ENCODE measurements at regions not wholly inside any gene's neighbourhood (a gene's known extent, or its start where the extent isn't known, plus 50 kb on each side); places are given as distances from the start of the nearest gene placed in this dataset.

GRCh38 chr1:215023155-215023832 is 59.2 kb upstream of the KCNK2 start:
- TF ChIP-seq, protein P1, sequence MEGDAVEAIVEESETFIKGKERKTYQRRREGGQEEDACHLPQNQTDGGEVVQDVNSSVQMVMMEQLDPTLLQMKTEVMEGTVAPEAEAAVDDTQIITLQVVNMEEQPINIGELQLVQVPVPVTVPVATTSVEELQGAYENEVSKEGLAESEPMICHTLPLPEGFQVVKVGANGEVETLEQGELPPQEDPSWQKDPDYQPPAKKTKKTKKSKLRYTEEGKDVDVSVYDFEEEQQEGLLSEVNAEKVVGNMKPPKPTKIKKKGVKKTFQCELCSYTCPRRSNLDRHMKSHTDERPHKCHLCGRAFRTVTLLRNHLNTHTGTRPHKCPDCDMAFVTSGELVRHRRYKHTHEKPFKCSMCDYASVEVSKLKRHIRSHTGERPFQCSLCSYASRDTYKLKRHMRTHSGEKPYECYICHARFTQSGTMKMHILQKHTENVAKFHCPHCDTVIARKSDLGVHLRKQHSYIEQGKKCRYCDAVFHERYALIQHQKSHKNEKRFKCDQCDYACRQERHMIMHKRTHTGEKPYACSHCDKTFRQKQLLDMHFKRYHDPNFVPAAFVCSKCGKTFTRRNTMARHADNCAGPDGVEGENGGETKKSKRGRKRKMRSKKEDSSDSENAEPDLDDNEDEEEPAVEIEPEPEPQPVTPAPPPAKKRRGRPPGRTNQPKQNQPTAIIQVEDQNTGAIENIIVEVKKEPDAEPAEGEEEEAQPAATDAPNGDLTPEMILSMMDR (IDR thresholded peaks at IDR 0.05): no peak
- TF ChIP-seq POLR2A (IDR thresholded peaks at IDR 0.05): no peak
- no peak for TF ChIP-seq POLR2AphosphoS5 (IDR thresholded peaks at IDR 0.05)

All from prostate gland (tissue), 2 donors.